Left lobe of liver (tissue), 2 donors: ENCODE measurements at regions not wholly inside any gene's neighbourhood (a gene's known extent, or its start where the extent isn't known, plus 50 kb on each side); places are given as distances from the start of the nearest gene placed in this dataset.
A peak's percentile ranks its signal among the peaks of the same experiment; 100 is the strongest.

Experiments used
- ATAC-seq: fragments of 200-7000 bp; cut with Tn5 transposase; one replicate; pipeline ENCODE4 v1.9.1; 2020; ENCODE audit warnings: mild to moderate bottlenecking, moderate library complexity
- DNase-seq: peaks from one replicate; pipeline ENCODE4 v3.0.0-alpha.2; 2020; ENCODE audit warnings: low spot score
- donor health status: DM: no; HTN: no; CAD: no; lungs with moderate emphysema.
- donor health status: DM: no; HTN: yes; CAD: no.

GRCh38 chr9:107949061-107949460 lies 459.5 kb upstream of the KLF4 start:
- DNase-seq (no peak), ATAC-seq (no peak)

- DNase-seq (no peak), ATAC-seq (no peak)
Observed at GRCh38 chr9:107948601-107949000, 459.0 kb upstream of the KLF4 start.

- DNase-seq (no peak), ATAC-seq (no peak)
Observed at GRCh38 chr9:107948086-107948485, 458.5 kb upstream of the KLF4 start.

GRCh38 chr9:107946364-107947141 lies 457.0 kb upstream of the KLF4 start:
- no peak for DNase-seq

GRCh38 chr9:107945961-107946360 lies 456.4 kb upstream of the KLF4 start:
- no peak for DNase-seq
- no peak for ATAC-seq

More at GRCh38 chr9:107946364-107947141, 457.0 kb upstream of the KLF4 start:
- no peak for ATAC-seq

GRCh38 chr9:107945493-107945892 lies 455.9 kb upstream of the KLF4 start:
- no peak for ATAC-seq
- no peak for DNase-seq

GRCh38 chr9:107944387-107944786 lies 454.8 kb upstream of the KLF4 start:
- ATAC-seq (no peak), DNase-seq (no peak)

- ATAC-seq (no peak), DNase-seq (no peak)
Observed at GRCh38 chr9:107943901-107944300, 454.3 kb upstream of the KLF4 start.

- DNase-seq (no peak), ATAC-seq (no peak)
Observed at GRCh38 chr9:107942856-107943255, 453.3 kb upstream of the KLF4 start.

GRCh38 chr9:107942291-107942690 lies 452.7 kb upstream of the KLF4 start:
- ATAC-seq = no peak
- DNase-seq = no peak

- DNase-seq (no peak), ATAC-seq (no peak)
Observed at GRCh38 chr9:107940616-107941595, 451.3 kb upstream of the KLF4 start.

- no peak for DNase-seq
- ATAC-seq = no peak
Observed at GRCh38 chr9:107938801-107939386, 449.3 kb upstream of the KLF4 start.

GRCh38 chr9:107935931-107936330 lies 446.4 kb upstream of the KLF4 start:
- DNase-seq = no peak
- ATAC-seq = peak; percentile 32

GRCh38 chr9:107933516-107933915 lies 443.9 kb upstream of the KLF4 start:
- ATAC-seq (no peak), DNase-seq (no peak)

- ATAC-seq (no peak), DNase-seq (no peak)
Observed at GRCh38 chr9:107933097-107933496, 443.5 kb upstream of the KLF4 start.

- DNase-seq = no peak
- ATAC-seq = no peak
Observed at GRCh38 chr9:107932601-107933000, 443.0 kb upstream of the KLF4 start.

- DNase-seq = no peak
- no peak for ATAC-seq
Observed at GRCh38 chr9:107932046-107932445, 442.5 kb upstream of the KLF4 start.

- DNase-seq (no peak), ATAC-seq (no peak)
Observed at GRCh38 chr9:107931071-107931715, 441.6 kb upstream of the KLF4 start.

GRCh38 chr9:107929443-107929842 lies 439.9 kb upstream of the KLF4 start:
- DNase-seq = no peak
- no peak for ATAC-seq

GRCh38 chr9:107928701-107929371 lies 439.3 kb upstream of the KLF4 start:
- DNase-seq (no peak), ATAC-seq (no peak)
